GM23248 (cell line): ENCODE measurements at regions not wholly inside any gene's neighbourhood (a gene's known extent, or its start where the extent isn't known, plus 50 kb on each side); places are given as distances from the start of the nearest gene placed in this dataset.

Experiments
- EZH2 ChIP-seq: fragments of 200-600 bp; sonication (generic); IDR thresholded peaks from 2 replicates; pipeline ENCODE4 v1.6.1; 2018; ENCODE audit warnings: antibody characterized with exemption, mild to moderate bottlenecking; ENCODE audit not compliant: insufficient read depth, poor library complexity, severe bottlenecking
- EZH2phosphoT487 ChIP-seq: fragments of 200-600 bp; sonication (generic); IDR thresholded peaks from 2 replicates; pipeline ENCODE4 v1.6.1; 2018; ENCODE audit warnings: antibody characterized with exemption, moderate library complexity, mild to moderate bottlenecking, low read depth; ENCODE audit not compliant: insufficient read depth

GRCh38 chr2:2930841-2931240 lies 446.8 kb downstream of the EIPR1 start:
- TF ChIP-seq EZH2 (no peak), EZH2phosphoT487 (no peak)
